ENCODE measurements at regions not wholly inside any gene's neighbourhood (a gene's known extent, or its start where the extent isn't known, plus 50 kb on each side); places are given as distances from the start of the nearest gene placed in this dataset.
"Not testable (repeated sequence)": the region's sequence is repeated elsewhere in the genome, so short reads cannot be mapped to it uniquely, and the experiment has no call there.

- H3K4me3 ChIP-seq; H3K27ac ChIP-seq; DNase-seq (ENCODE audit: low read depth in 1 of 2, low spot score in 1 of 2); FAIRE-seq; CTCF ChIA-PET; H3K9me3 ChIP-seq; ATAC-seq; H3K4me1 ChIP-seq; POLR2A ChIA-PET; H3K4me2 ChIP-seq: not testable (repeated sequence)
- WGBS (ENCODE audit: missing lambda C conversion rate) = 9% methylated on average over 4 of the region's 4 CpGs
Measured at GRCh38 chr19:28433166-28433565, 779.8 kb downstream of the UQCRFS1 start.

GRCh38 chr19:28430214-28430613 is 782.7 kb downstream of the UQCRFS1 start:
- H3K4me1 ChIP-seq = no peaks in the 10 kb centered on the region
- ATAC-seq (no peak), FAIRE-seq (no peak), DNase-seq (ENCODE audit: low read depth in 1 of 2, low spot score in 1 of 2) (no peak)
- H3K4me2 ChIP-seq = no peak overlapping the region
- H3K4me3 ChIP-seq = no peak overlapping the region
- WGBS (ENCODE audit: missing lambda C conversion rate) = 0% methylated on average over 2 of the region's 2 CpGs
- H3K9me3 ChIP-seq = peaks cover 5% of the 10 kb centered on the region; the same call in 1 of the 3 replicates
- no peak overlapping the region for H3K27ac ChIP-seq
- ChIA-PET CTCF (interaction anchor here (1.0 kb wide), 1 partner anchor 25 kb away, joined by 3 read pairs; no protein-coding TSS in a partner anchor), POLR2A (no interaction called here)
- TF ChIP-seq GATA3 (IDR thresholded peaks at IDR 0.05; ENCODE audit: borderline replicate concordance) (no peak), RFX5 (IDR thresholded peaks at IDR 0.05) (no peak), RARB (CRISPR knock-in tag; IDR thresholded peaks at IDR 0.05) (no peak), REST (IDR thresholded peaks at IDR 0.05) (no peak), ZSCAN20 (CRISPR knock-in tag; IDR thresholded peaks at IDR 0.05) (no peak), HES2 (IDR thresholded peaks at IDR 0.05) (no peak), SREBF2 (IDR thresholded peaks at IDR 0.05) (no peak), BHLHE40 (IDR thresholded peaks at IDR 0.05; ENCODE audit: low read depth, low read length) (no peak), POLR2AphosphoS2 (conservative IDR thresholded peaks at IDR 0.05; ENCODE audit: low read length) (no peak), BCL3 (IDR thresholded peaks at IDR 0.05) (no peak), FOSL2 (IDR thresholded peaks at IDR 0.05) (no peak), FOSL2 (CRISPR knock-in tag; IDR thresholded peaks at IDR 0.05) (no peak)

GRCh38 chr19:28429356-28429755 is 783.6 kb downstream of the UQCRFS1 start:
- ChIA-PET POLR2A (no interaction called here), CTCF (no interaction called here)
- Histone ChIP-seq H3K4me3 (no peak overlapping the region), H3K4me1 (no peaks in the 10 kb centered on the region), H3K4me2 (no peak overlapping the region), H3K27ac (no peak overlapping the region), H3K9me3 (peaks cover 5% of the 10 kb centered on the region; the same call in 1 of the 3 replicates)
- FAIRE-seq (no peak), ATAC-seq (no peak), DNase-seq (ENCODE audit: low read depth in 1 of 2, low spot score in 1 of 2) (no peak)
- TF ChIP-seq BCL3 (IDR thresholded peaks at IDR 0.05) (no peak), POLR2AphosphoS2 (conservative IDR thresholded peaks at IDR 0.05; ENCODE audit: low read length) (no peak), TFCP2L1 (CRISPR knock-in tag; IDR thresholded peaks at IDR 0.05) (no peak), POLR2A (IDR thresholded peaks at IDR 0.05; ENCODE audit: low read length) (no peak), CHD2 (IDR thresholded peaks at IDR 0.05; ENCODE audit: low read length, partially characterized antibody) (no peak), ATOH8 (CRISPR knock-in tag; IDR thresholded peaks at IDR 0.05; ENCODE audit: low read depth) (no peak), ZFP36 (IDR thresholded peaks at IDR 0.05; ENCODE audit: borderline replicate concordance, partially characterized antibody) (no peak), ZSCAN20 (CRISPR knock-in tag; IDR thresholded peaks at IDR 0.05) (no peak), RARB (CRISPR knock-in tag; IDR thresholded peaks at IDR 0.05) (no peak), CHD4 (IDR thresholded peaks at IDR 0.05; ENCODE audit: borderline replicate concordance) (no peak), HOXB13 (CRISPR knock-in tag; IDR thresholded peaks at IDR 0.05; ENCODE audit: low read depth) (no peak), CEBPB (IDR thresholded peaks at IDR 0.05) (no peak), EP300 (IDR thresholded peaks at IDR 0.05) (no peak), HEYL (CRISPR knock-in tag; IDR thresholded peaks at IDR 0.05) (no peak), CTCF (IDR thresholded peaks at IDR 0.05) (no peak), HOXA7 (CRISPR knock-in tag; IDR thresholded peaks at IDR 0.05) (no peak), CBX2 (IDR thresholded peaks at IDR 0.05; ENCODE audit: borderline replicate concordance, low read depth) (no peak), NFE2L2 (conservative IDR thresholded peaks at IDR 0.05; ENCODE audit: low read length) (no peak), SREBF2 (IDR thresholded peaks at IDR 0.05) (no peak)
- WGBS (ENCODE audit: missing lambda C conversion rate) = 50% methylated on average over 3 of the region's 3 CpGs

Measured in A549 (cell line).